Stomach (tissue), 4 donors: ENCODE measurements at regions not wholly inside any gene's neighbourhood (a gene's known extent, or its start where the extent isn't known, plus 50 kb on each side); places are given as distances from the start of the nearest gene placed in this dataset.

Experiments
- EP300 ChIP-seq: sonication (generic); formaldehyde crosslinking; IDR thresholded peaks from one replicate; pipeline ENCODE4 v1.6.1; 2017; ENCODE audit warnings: antibody characterized with exemption
- POLR2A ChIP-seq, 4 donors: fragments of 450-650 bp; IDR thresholded peaks; one replicate each; pipeline ENCODE4 v1.6.1; 2016; ENCODE audit warnings: antibody characterized with exemption in 4 of 4, control low read depth in 2 of 4, mild to moderate bottlenecking in 1 of 4, moderate library complexity in 1 of 4
- POLR2AphosphoS5 ChIP-seq, 3 donors: sonication (generic); formaldehyde crosslinking; IDR thresholded peaks; one replicate each; pipeline ENCODE4 v1.6.1; 2016; ENCODE audit warnings: antibody characterized with exemption in 3 of 3
- TF ChIP-seq, protein P1 (sequence below), 7 experiments: fragments of 450-650 bp in 4 of 7; fragments of 200-600 bp in 3 of 7; sonication (generic) in 3 of 7; IDR thresholded peaks; one replicate each; pipeline ENCODE4 v1.5.1; 2016 to 2019; ENCODE audit warnings: antibody characterized with exemption in 7 of 7, control low read depth in 2 of 7, mild to moderate bottlenecking in 1 of 7

DNA sequence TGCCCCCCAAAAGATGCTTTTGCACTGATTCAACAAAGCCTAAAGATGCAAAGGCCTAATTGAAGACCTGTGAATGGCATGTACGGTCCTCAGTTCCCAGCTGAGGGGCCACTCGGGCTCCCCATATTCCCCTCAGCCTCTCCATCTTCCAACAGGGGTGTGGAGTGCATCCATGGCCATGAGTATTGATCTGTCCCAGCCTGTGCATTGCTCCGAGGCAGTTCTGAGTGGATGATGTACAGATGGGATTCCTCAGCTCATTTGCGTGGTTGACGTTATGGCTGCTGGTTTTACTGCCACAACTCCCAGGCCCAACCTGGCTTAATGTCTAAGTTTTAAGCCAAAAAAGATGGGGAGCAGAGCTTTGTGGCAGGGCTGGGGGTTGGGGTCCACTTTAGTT, 162.7 kb upstream of the ZNF267 start:
- no peak for TF ChIP-seq EP300
- TF ChIP-seq, protein P1, sequence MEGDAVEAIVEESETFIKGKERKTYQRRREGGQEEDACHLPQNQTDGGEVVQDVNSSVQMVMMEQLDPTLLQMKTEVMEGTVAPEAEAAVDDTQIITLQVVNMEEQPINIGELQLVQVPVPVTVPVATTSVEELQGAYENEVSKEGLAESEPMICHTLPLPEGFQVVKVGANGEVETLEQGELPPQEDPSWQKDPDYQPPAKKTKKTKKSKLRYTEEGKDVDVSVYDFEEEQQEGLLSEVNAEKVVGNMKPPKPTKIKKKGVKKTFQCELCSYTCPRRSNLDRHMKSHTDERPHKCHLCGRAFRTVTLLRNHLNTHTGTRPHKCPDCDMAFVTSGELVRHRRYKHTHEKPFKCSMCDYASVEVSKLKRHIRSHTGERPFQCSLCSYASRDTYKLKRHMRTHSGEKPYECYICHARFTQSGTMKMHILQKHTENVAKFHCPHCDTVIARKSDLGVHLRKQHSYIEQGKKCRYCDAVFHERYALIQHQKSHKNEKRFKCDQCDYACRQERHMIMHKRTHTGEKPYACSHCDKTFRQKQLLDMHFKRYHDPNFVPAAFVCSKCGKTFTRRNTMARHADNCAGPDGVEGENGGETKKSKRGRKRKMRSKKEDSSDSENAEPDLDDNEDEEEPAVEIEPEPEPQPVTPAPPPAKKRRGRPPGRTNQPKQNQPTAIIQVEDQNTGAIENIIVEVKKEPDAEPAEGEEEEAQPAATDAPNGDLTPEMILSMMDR (IDR thresholded peaks at IDR 0.05): no peak
- no peak for TF ChIP-seq POLR2AphosphoS5 (IDR thresholded peaks at IDR 0.05)
- TF ChIP-seq POLR2A (IDR thresholded peaks at IDR 0.05): no peak
